ENCODE measurements at regions not wholly inside any gene's neighbourhood (a gene's known extent, or its start where the extent isn't known, plus 50 kb on each side); places are given as distances from the start of the nearest gene placed in this dataset.

DNA sequence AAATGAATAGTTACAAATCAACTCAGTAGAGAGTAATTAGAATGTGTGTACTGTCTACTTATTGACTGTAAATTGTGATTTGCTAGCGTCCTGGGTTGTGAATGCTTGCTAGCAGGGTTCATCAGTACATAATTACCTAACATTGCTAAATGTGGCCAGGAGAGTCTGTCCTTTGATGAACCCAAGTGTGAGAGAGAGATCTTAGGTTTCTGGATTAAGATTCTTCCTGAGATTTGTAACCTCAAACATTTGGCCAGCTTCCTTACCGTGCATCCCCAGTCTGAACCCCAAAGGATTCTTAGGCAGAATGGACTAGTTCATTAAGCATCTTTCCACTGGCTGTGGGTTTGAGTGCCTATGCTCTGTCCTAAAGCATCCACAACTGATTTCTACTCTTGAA is 84.0 kb upstream of the ITPRID2 start:
- H3K4me1 ChIP-seq (ENCODE audit: control insufficient read depth in 1 of 2, insufficient read depth in 2 of 2, low read length in 2 of 2): peaks cover 6 to 44% of the 10 kb centered on the region in 2 donors
- no peak overlapping the region for H3K9ac ChIP-seq (ENCODE audit: low read depth in 1 of 2, low read length in 2 of 2)
- no peaks in the 10 kb centered on the region for H3K36me3 ChIP-seq (ENCODE audit: control insufficient read depth in 1 of 2, insufficient read depth in 2 of 2, low read length in 2 of 2)
- H3K9me3 ChIP-seq (ENCODE audit: control insufficient read depth in 1 of 2, low read length in 2 of 2): no peaks in the 10 kb centered on the region
- H3K27me3 ChIP-seq (ENCODE audit: control insufficient read depth in 1 of 2, insufficient read depth in 2 of 2, low read length in 2 of 2): no peaks in the 10 kb centered on the region
- H3K4me3 ChIP-seq (ENCODE audit: low read depth in 1 of 2, low read length in 2 of 2): no peak overlapping the region
- no peak overlapping the region for H3K27ac ChIP-seq (ENCODE audit: low read depth, low read length)

DNA sequence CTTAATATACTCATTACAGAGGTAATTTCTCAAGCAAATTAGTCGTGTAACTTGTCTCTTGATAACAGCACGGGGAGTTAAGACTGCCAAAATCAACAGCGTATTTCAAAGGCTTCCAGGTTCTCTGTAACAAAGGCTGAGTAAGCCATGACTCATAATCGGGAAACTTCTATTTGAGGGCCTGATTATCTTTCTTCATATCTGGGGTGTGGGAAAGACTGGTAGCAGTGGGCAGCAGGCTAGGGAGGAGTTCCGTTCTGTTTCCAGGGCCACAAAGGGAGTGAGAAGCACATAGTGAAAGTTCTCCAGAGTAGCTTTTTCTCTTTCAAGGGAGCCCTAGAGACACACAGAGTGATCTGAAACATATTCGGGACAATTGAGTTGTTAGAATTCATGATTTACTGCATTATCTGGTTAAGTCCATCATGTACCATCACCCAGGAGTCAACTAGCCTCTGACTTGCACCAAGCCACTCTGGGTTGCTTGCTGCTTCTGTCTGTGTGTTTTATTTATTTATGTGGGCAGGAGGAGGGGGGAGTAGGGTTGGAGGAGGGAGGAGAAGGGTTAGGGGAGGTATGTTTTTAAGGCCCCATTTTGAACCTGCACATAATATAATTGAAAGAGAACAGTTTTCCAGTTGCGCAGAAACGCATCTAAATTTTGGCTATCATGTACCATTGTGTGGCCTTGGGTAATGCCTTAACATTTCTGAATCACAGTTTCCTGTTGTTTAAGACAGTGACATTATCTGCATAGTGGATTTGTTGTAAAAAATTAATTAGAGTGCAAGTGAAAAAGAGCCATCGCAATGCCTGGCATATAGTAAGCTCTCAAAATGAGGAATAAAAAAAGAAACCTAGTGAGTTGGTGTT is 80.5 kb upstream of the ITPRID2 start:
- Histone ChIP-seq H3K9me3 (ENCODE audit: control insufficient read depth in 1 of 2, low read length in 2 of 2) (no peaks in the 10 kb centered on the region), H3K36me3 (ENCODE audit: control insufficient read depth in 1 of 2, insufficient read depth in 2 of 2, low read length in 2 of 2) (no peaks in the 10 kb centered on the region), H3K27me3 (ENCODE audit: control insufficient read depth in 1 of 2, insufficient read depth in 2 of 2, low read length in 2 of 2) (no peaks in the 10 kb centered on the region), H3K27ac (ENCODE audit: low read depth, low read length) (peak overlapping the region; percentile 58), H3K9ac (ENCODE audit: low read depth in 1 of 2, low read length in 2 of 2) (peak overlapping the region in 1 of 2 donors; percentile 35), H3K4me3 (ENCODE audit: low read depth in 1 of 2, low read length in 2 of 2) (peak overlapping the region in 1 of 2 donors; percentile 33), H3K4me1 (ENCODE audit: control insufficient read depth in 1 of 2, insufficient read depth in 2 of 2, low read length in 2 of 2) (peaks cover 6 to 36% of the 10 kb centered on the region in 2 donors)

DNA sequence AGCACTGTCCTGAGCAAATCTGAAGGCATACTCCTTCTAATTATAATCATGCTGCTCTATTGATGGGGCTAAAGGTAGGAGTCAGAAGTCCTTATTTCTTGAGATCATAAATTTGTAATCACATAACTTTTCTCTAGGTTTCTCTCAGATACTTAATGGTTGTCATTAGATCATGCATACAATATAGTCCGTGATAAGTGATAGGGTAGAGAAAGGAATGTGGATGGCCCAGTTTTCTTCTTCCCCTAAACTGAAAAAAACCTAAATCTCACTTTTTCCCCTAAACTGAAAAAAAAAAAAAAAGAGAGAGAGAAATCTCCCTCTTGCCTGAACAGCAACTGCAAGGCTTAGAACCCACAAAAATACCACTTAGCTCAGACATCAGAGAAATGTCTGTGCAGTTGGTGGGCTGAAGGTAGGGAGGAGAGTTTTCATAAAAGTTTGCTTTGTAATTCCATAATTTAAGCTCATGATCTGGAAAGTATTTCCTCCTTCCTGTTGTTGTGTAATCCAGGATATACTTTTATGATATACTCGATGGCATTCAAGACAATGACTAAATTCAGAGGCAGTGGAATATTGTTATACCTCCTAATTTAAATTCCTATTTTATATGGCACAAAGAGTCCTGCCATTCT is 79.3 kb upstream of the ITPRID2 start:
- Histone ChIP-seq H3K27me3 (ENCODE audit: control insufficient read depth in 1 of 2, insufficient read depth in 2 of 2, low read length in 2 of 2) (no peaks in the 10 kb centered on the region), H3K4me3 (ENCODE audit: low read depth in 1 of 2, low read length in 2 of 2) (no peak overlapping the region), H3K4me1 (ENCODE audit: control insufficient read depth in 1 of 2, insufficient read depth in 2 of 2, low read length in 2 of 2) (peaks cover 6 to 34% of the 10 kb centered on the region in 2 donors), H3K9me3 (ENCODE audit: control insufficient read depth in 1 of 2, low read length in 2 of 2) (no peaks in the 10 kb centered on the region), H3K36me3 (ENCODE audit: control insufficient read depth in 1 of 2, insufficient read depth in 2 of 2, low read length in 2 of 2) (no peaks in the 10 kb centered on the region), H3K9ac (ENCODE audit: low read depth in 1 of 2, low read length in 2 of 2) (no peak overlapping the region), H3K27ac (ENCODE audit: low read depth, low read length) (no peak overlapping the region)

DNA sequence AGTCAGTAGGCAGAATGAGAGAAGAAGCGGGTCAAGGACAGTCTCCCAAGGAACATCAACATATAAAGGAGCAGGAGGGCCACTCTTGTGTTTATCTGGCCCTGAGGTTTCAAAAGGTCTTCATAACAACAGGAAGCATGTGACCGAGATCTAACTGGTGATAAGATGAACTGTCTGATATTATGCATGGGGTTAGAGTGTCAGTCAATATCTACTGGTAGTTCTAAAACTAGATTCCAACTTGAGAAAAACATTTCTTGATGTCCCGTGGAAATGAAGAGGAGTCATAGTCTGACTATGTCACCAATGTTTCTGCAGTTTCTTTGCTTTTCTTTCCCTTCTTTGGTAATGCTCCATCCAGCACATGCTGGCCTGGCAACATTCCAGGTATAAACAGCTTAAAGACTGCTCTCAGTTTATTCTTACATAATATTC is 77.5 kb upstream of the ITPRID2 start:
- Histone ChIP-seq H3K4me3 (ENCODE audit: low read depth in 1 of 2, low read length in 2 of 2) (no peak overlapping the region), H3K27me3 (ENCODE audit: control insufficient read depth in 1 of 2, insufficient read depth in 2 of 2, low read length in 2 of 2) (no peaks in the 10 kb centered on the region), H3K36me3 (ENCODE audit: control insufficient read depth in 1 of 2, insufficient read depth in 2 of 2, low read length in 2 of 2) (no peaks in the 10 kb centered on the region), H3K9ac (ENCODE audit: low read depth in 1 of 2, low read length in 2 of 2) (no peak overlapping the region), H3K9me3 (ENCODE audit: control insufficient read depth in 1 of 2, low read length in 2 of 2) (no peaks in the 10 kb centered on the region), H3K27ac (ENCODE audit: low read depth, low read length) (no peak overlapping the region), H3K4me1 (ENCODE audit: control insufficient read depth in 1 of 2, insufficient read depth in 2 of 2, low read length in 2 of 2) (peaks cover 6 to 27% of the 10 kb centered on the region in 2 donors)

DNA sequence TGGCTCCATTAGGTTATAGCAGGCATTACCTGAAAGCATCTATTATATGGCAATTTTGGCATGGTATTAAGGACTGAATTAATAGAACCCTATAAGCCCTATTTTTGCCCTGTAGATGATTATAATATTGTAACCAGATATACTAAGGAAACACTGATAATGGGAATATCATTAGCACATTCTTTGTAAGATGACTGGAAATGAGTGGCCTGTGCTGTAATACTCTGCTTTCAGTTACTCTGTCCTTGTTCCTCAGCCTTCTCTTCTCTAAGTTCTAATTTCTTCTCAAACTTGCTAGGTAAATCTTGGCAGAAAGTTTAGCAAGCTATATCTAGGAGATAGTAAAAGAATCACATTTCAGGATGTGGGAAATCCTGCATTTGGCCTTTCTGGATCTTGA is 74.0 kb upstream of the ITPRID2 start:
- no peak overlapping the region for H3K27ac ChIP-seq (ENCODE audit: low read depth, low read length)
- H3K4me3 ChIP-seq (ENCODE audit: low read depth in 1 of 2, low read length in 2 of 2): no peak overlapping the region

DNA sequence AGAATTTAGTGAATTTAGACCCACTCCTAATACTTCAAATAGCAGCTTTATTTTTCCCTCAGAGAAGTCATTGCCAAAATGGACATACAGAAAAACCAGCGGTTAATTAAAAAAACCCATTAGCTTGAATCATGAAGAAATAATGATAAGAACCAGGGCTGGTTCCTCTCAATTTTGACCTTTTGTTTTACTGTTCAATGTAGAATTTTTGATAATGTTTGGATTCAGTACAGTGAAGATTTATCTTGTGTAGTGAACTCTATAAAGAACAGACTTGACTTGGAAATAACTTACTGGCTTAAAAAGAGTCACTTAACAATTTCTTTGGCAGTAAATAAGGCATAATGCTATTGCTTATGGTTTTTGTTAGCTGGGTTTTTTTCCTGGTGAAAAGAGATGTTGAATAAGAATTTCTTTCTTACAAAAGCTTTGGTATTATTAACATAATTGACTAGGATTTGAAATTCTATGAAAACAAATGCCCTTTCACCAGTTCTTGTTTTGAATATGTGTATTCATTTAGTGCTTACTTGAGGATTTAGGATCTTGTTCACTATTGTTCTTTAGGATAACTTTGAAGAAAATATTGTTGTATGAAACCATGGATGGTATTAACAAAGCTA is 73.4 kb upstream of the ITPRID2 start:
- Histone ChIP-seq H3K27me3 (ENCODE audit: control insufficient read depth in 1 of 2, insufficient read depth in 2 of 2, low read length in 2 of 2) (no peaks in the 10 kb centered on the region), H3K36me3 (ENCODE audit: control insufficient read depth in 1 of 2, insufficient read depth in 2 of 2, low read length in 2 of 2) (no peaks in the 10 kb centered on the region), H3K27ac (ENCODE audit: low read depth, low read length) (no peak overlapping the region), H3K9me3 (ENCODE audit: control insufficient read depth in 1 of 2, low read length in 2 of 2) (no peaks in the 10 kb centered on the region), H3K4me1 (ENCODE audit: control insufficient read depth in 1 of 2, insufficient read depth in 2 of 2, low read length in 2 of 2) (peaks cover 0 to 3% of the 10 kb centered on the region in 2 donors), H3K4me3 (ENCODE audit: low read depth in 1 of 2, low read length in 2 of 2) (no peak overlapping the region), H3K9ac (ENCODE audit: low read depth in 1 of 2, low read length in 2 of 2) (no peak overlapping the region)

More for the DNA sequence above, 74.0 kb upstream of the ITPRID2 start:
- Histone ChIP-seq H3K9ac (ENCODE audit: low read depth in 1 of 2, low read length in 2 of 2) (no peak overlapping the region), H3K9me3 (ENCODE audit: control insufficient read depth in 1 of 2, low read length in 2 of 2) (no peaks in the 10 kb centered on the region), H3K4me1 (ENCODE audit: control insufficient read depth in 1 of 2, insufficient read depth in 2 of 2, low read length in 2 of 2) (peaks cover 0 to 3% of the 10 kb centered on the region in 2 donors), H3K36me3 (ENCODE audit: control insufficient read depth in 1 of 2, insufficient read depth in 2 of 2, low read length in 2 of 2) (no peaks in the 10 kb centered on the region), H3K27me3 (ENCODE audit: control insufficient read depth in 1 of 2, insufficient read depth in 2 of 2, low read length in 2 of 2) (no peaks in the 10 kb centered on the region)

DNA sequence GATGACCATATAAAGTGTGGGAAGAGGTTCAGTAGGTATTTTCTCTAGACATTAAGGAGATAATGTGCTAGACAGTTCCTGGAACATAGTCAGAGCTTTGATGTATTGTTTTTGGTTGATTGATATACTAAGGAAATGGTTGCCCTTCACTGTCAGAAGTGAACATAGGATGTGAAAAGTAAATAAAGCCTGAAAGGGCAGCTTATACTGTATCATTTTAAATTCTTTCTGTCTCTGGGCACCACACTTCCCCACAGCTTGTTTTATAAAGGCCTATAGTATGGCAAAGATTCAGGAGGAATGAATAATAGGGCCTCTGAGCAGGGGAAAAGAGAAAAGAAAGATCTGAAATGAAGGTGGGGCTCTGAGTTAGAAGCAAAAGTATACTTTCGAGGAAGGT is 72.7 kb upstream of the ITPRID2 start:
- H3K9ac ChIP-seq (ENCODE audit: low read depth in 1 of 2, low read length in 2 of 2): no peak overlapping the region
- no peak overlapping the region for H3K27ac ChIP-seq (ENCODE audit: low read depth, low read length)
- no peak overlapping the region for H3K4me3 ChIP-seq (ENCODE audit: low read depth in 1 of 2, low read length in 2 of 2)
- H3K36me3 ChIP-seq (ENCODE audit: control insufficient read depth in 1 of 2, insufficient read depth in 2 of 2, low read length in 2 of 2): no peaks in the 10 kb centered on the region
- peaks cover 0 to 3% of the 10 kb centered on the region in 2 donors for H3K4me1 ChIP-seq (ENCODE audit: control insufficient read depth in 1 of 2, insufficient read depth in 2 of 2, low read length in 2 of 2)
- H3K9me3 ChIP-seq (ENCODE audit: control insufficient read depth in 1 of 2, low read length in 2 of 2): no peaks in the 10 kb centered on the region
- H3K27me3 ChIP-seq (ENCODE audit: control insufficient read depth in 1 of 2, insufficient read depth in 2 of 2, low read length in 2 of 2): no peaks in the 10 kb centered on the region

DNA sequence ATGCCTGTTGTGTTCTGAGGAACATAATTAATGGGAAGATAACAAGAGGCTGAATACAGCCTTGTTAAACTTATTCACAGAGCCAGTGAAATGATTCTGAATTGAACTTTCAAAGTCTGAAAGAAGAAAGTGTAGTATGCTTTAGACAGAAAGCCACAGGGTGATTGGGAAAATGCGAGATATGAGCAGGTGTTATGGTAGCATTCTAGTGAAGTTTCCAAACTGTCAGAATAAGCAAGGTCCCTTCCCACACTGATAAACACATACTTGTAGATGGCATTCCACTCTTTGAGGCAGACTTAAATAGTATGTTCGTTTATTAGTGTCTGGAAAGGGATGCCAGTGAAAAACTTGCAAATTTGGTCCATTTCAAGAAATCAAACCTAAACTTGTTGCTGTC is 70.5 kb upstream of the ITPRID2 start:
- Histone ChIP-seq H3K4me3 (ENCODE audit: low read depth in 1 of 2, low read length in 2 of 2) (no peak overlapping the region), H3K36me3 (ENCODE audit: control insufficient read depth in 1 of 2, insufficient read depth in 2 of 2, low read length in 2 of 2) (no peaks in the 10 kb centered on the region), H3K27me3 (ENCODE audit: control insufficient read depth in 1 of 2, insufficient read depth in 2 of 2, low read length in 2 of 2) (no peaks in the 10 kb centered on the region), H3K27ac (ENCODE audit: low read depth, low read length) (no peak overlapping the region), H3K9ac (ENCODE audit: low read depth in 1 of 2, low read length in 2 of 2) (no peak overlapping the region), H3K4me1 (ENCODE audit: control insufficient read depth in 1 of 2, insufficient read depth in 2 of 2, low read length in 2 of 2) (no peaks in the 10 kb centered on the region), H3K9me3 (ENCODE audit: control insufficient read depth in 1 of 2, low read length in 2 of 2) (no peaks in the 10 kb centered on the region)

DNA sequence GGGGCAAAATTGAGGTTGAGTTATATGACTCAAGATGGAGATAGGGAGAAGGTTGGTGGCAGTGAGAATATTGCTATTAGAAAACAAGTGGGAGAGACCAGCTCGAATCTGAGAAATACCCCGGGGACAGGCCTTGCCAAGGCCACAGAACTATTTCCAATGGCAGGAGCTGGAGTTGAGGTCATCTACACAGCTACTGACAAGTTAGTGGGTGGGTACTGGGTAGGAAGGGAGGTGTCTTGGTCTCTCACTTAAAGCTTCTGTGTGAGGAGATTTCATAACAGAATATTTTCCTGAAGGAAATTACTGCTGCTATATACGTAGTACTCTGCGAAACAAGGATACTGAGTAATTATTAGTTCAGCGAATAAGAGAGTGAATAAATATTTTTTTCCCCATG is 69.4 kb upstream of the ITPRID2 start:
- Histone ChIP-seq H3K4me1 (ENCODE audit: control insufficient read depth in 1 of 2, insufficient read depth in 2 of 2, low read length in 2 of 2) (no peaks in the 10 kb centered on the region), H3K27ac (ENCODE audit: low read depth, low read length) (no peak overlapping the region), H3K36me3 (ENCODE audit: control insufficient read depth in 1 of 2, insufficient read depth in 2 of 2, low read length in 2 of 2) (no peaks in the 10 kb centered on the region), H3K27me3 (ENCODE audit: control insufficient read depth in 1 of 2, insufficient read depth in 2 of 2, low read length in 2 of 2) (no peaks in the 10 kb centered on the region), H3K9ac (ENCODE audit: low read depth in 1 of 2, low read length in 2 of 2) (no peak overlapping the region), H3K9me3 (ENCODE audit: control insufficient read depth in 1 of 2, low read length in 2 of 2) (no peaks in the 10 kb centered on the region), H3K4me3 (ENCODE audit: low read depth in 1 of 2, low read length in 2 of 2) (no peak overlapping the region)

DNA sequence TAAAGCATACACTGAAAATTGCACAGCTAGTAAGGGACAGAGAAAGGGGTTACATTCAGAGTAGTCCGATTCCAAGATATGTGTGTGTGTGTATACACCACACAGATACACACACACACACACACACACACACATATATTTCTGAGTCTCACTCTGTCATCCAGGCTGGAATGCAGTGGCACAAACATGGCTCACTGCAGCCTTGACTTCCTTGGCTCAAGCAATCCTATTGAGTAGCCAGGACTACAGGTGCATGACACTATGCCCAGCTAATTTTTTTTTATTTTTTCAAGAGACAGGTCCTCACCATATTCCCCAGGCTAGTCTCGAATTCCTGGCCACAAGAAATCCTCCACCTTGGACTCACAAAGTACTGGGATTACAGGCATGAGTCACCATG is 68.1 kb upstream of the ITPRID2 start:
- Histone ChIP-seq H3K9ac (ENCODE audit: low read depth in 1 of 2, low read length in 2 of 2) (no peak overlapping the region), H3K27ac (ENCODE audit: low read depth, low read length) (no peak overlapping the region)

More for the DNA sequence above, 68.1 kb upstream of the ITPRID2 start:
- no peaks in the 10 kb centered on the region for H3K4me1 ChIP-seq (ENCODE audit: control insufficient read depth in 1 of 2, insufficient read depth in 2 of 2, low read length in 2 of 2)
- no peaks in the 10 kb centered on the region for H3K9me3 ChIP-seq (ENCODE audit: control insufficient read depth in 1 of 2, low read length in 2 of 2)
- H3K27me3 ChIP-seq (ENCODE audit: control insufficient read depth in 1 of 2, insufficient read depth in 2 of 2, low read length in 2 of 2): no peaks in the 10 kb centered on the region
- H3K4me3 ChIP-seq (ENCODE audit: low read depth in 1 of 2, low read length in 2 of 2): no peak overlapping the region
- no peaks in the 10 kb centered on the region for H3K36me3 ChIP-seq (ENCODE audit: control insufficient read depth in 1 of 2, insufficient read depth in 2 of 2, low read length in 2 of 2)

Data from duodenal mucosa (tissue), 2 donors.